GM18505 (cell line): ENCODE measurements at regions not wholly inside any gene's neighbourhood (a gene's known extent, or its start where the extent isn't known, plus 50 kb on each side); places are given as distances from the start of the nearest gene placed in this dataset.

Experiments used
- ATAC-seq: cut with Tn5 transposase; IDR thresholded peaks from one replicate; pipeline ENCODE4 v1.9.1; 2021; ENCODE audit not compliant: unreplicated experiment
- POLR2A ChIP-seq: IDR thresholded peaks from 4 replicates; pipeline ENCODE4 v1.6.1; 2011; ENCODE audit warnings: borderline replicate concordance; ENCODE audit not compliant: insufficient read depth, insufficient read length; ENCODE audit errors: extremely low read depth

- TF ChIP-seq POLR2A: no peak
- no peak for ATAC-seq
Measured at GRCh38 chr6:147105786-147106185, 98.4 kb upstream of the STXBP5 start.

GRCh38 chr6:147106759-147107401 is 97.3 kb upstream of the STXBP5 start:
- no peak for TF ChIP-seq POLR2A
- ATAC-seq: no peak

GRCh38 chr6:147108259-147108910 is 95.8 kb upstream of the STXBP5 start:
- ATAC-seq: no peak

GRCh38 chr6:147109707-147110106 is 94.5 kb upstream of the STXBP5 start:
- no peak for ATAC-seq

More at GRCh38 chr6:147108259-147108910, 95.8 kb upstream of the STXBP5 start:
- TF ChIP-seq POLR2A: no peak

GRCh38 chr6:147116056-147116455 is 88.2 kb upstream of the STXBP5 start:
- no peak for TF ChIP-seq POLR2A
- no peak for ATAC-seq

More at GRCh38 chr6:147109707-147110106, 94.5 kb upstream of the STXBP5 start:
- TF ChIP-seq POLR2A: no peak

GRCh38 chr6:147117011-147117410 is 87.2 kb upstream of the STXBP5 start:
- no peak for TF ChIP-seq POLR2A
- ATAC-seq: no peak

- no peak for TF ChIP-seq POLR2A
- no peak for ATAC-seq
Measured at GRCh38 chr6:147117580-147117979, 86.6 kb upstream of the STXBP5 start.

- no peak for TF ChIP-seq POLR2A
- no peak for ATAC-seq
Measured at GRCh38 chr6:147119310-147119709, 84.9 kb upstream of the STXBP5 start.

GRCh38 chr6:147122823-147123222 is 81.4 kb upstream of the STXBP5 start:
- TF ChIP-seq POLR2A: no peak
- no peak for ATAC-seq

- no peak for TF ChIP-seq POLR2A
- ATAC-seq: no peak
Measured at GRCh38 chr6:147126618-147127022, 77.6 kb upstream of the STXBP5 start.

GRCh38 chr6:147127587-147127986 is 76.6 kb upstream of the STXBP5 start:
- no peak for ATAC-seq
- no peak for TF ChIP-seq POLR2A

GRCh38 chr6:147128056-147128455 is 76.2 kb upstream of the STXBP5 start:
- no peak for TF ChIP-seq POLR2A
- ATAC-seq: no peak

GRCh38 chr6:147131532-147132128 is 72.6 kb upstream of the STXBP5 start:
- no peak for TF ChIP-seq POLR2A
- no peak for ATAC-seq

GRCh38 chr6:147132889-147133288 is 71.3 kb upstream of the STXBP5 start:
- no peak for TF ChIP-seq POLR2A
- ATAC-seq: no peak
